WTC11 (cell line): ENCODE measurements at regions not wholly inside any gene's neighbourhood (a gene's known extent, or its start where the extent isn't known, plus 50 kb on each side); places are given as distances from the start of the nearest gene placed in this dataset.

Experiments used
- ATAC-seq: fragments of 200-7000 bp; cut with Tn5 transposase; 2 replicates; pipeline ENCODE4 v1.10.0; 2021; ENCODE audit warnings: mild to moderate bottlenecking, moderate library complexity
- CTCF ChIA-PET: fragments of 300-600 bp; sonication (Branson Sonifier 250); formaldehyde crosslinking; loops from one replicate; lab custom pipeline; 2021; ENCODE audit warnings: antibody characterized with exemption; lab: Charles Lee
- POLR2A ChIA-PET: fragments of 350-600 bp; sonication (Branson Sonifier 250); formaldehyde crosslinking; loops from one replicate; lab custom pipeline; 2021; ENCODE audit warnings: antibody characterized with exemption; lab: Charles Lee
- DNase-seq: peaks from one replicate; pipeline ENCODE4 v3.0.0; 2021; ENCODE audit warnings: low spot score
- H3K27ac Mint-ChIP-seq: 2 replicates; pipeline ENCODE4 v1.8.0; 2021; ENCODE audit warnings: mixed read lengths
- H3K27me3 Mint-ChIP-seq: 2 replicates; pipeline ENCODE4 v1.8.0; 2021; ENCODE audit warnings: low read depth, mild to moderate bottlenecking, moderate library complexity, mixed read lengths
- H3K36me3 Mint-ChIP-seq: 2 replicates; pipeline ENCODE4 v1.8.0; 2021; ENCODE audit warnings: mixed read lengths
- H3K4me1 Mint-ChIP-seq: 2 replicates; pipeline ENCODE4 v1.8.0; 2022; ENCODE audit warnings: mixed read lengths
- H3K4me3 Mint-ChIP-seq: 2 replicates; pipeline ENCODE4 v1.8.0; 2021; ENCODE audit warnings: mild to moderate bottlenecking, moderate library complexity, mixed read lengths
- H3K9me3 Mint-ChIP-seq: 2 replicates; pipeline ENCODE4 v1.8.0; 2021; ENCODE audit warnings: mixed read lengths
- ATF6 ChIP-seq: sonication (generic); formaldehyde crosslinking; IDR thresholded peaks from 2 replicates; pipeline ENCODE4 v1.8.1; 2023; ENCODE audit warnings: mild to moderate bottlenecking, missing genetic modification reagents
- E2F4 ChIP-seq: sonication (generic); formaldehyde crosslinking; IDR thresholded peaks from 2 replicates; pipeline ENCODE4 v1.8.1; 2022; ENCODE audit warnings: low read depth, mild to moderate bottlenecking, moderate library complexity, missing genetic modification reagents, borderline replicate concordance
- E2F5 ChIP-seq: sonication (generic); formaldehyde crosslinking; IDR thresholded peaks from 2 replicates; pipeline ENCODE4 v1.8.1; 2022; ENCODE audit warnings: mild to moderate bottlenecking, moderate library complexity, missing genetic modification reagents
- FOXP1 ChIP-seq: sonication (generic); formaldehyde crosslinking; IDR thresholded peaks from 2 replicates; pipeline ENCODE4 v1.8.0; 2022; ENCODE audit warnings: missing genetic modification reagents, mild to moderate bottlenecking, moderate library complexity, borderline replicate concordance
- GRHL2 ChIP-seq: fragments of 250-450 bp; sonication (Bioruptor Pico); IDR thresholded peaks from 2 replicates; pipeline ENCODE4 v1.8.0; 2022; ENCODE audit warnings: mild to moderate bottlenecking, moderate library complexity; ENCODE audit not compliant: insufficient replicate concordance, severe bottlenecking
- HMGXB4 ChIP-seq: sonication (generic); formaldehyde crosslinking; IDR thresholded peaks from 2 replicates; pipeline ENCODE4 v1.8.1; 2023; ENCODE audit warnings: mild to moderate bottlenecking, moderate library complexity, missing genetic modification reagents
- KAT7 ChIP-seq: sonication (generic); formaldehyde crosslinking; IDR thresholded peaks from 2 replicates; pipeline ENCODE4 v1.8.1; 2023; ENCODE audit warnings: missing genetic modification reagents, mild to moderate bottlenecking, borderline replicate concordance
- MXD4 ChIP-seq: fragments of 250-450 bp; sonication (Bioruptor Pico); IDR thresholded peaks from 2 replicates; pipeline ENCODE4 v1.8.0; 2021; ENCODE audit warnings: mild to moderate bottlenecking, moderate library complexity, borderline replicate concordance
- NFATC4 ChIP-seq: fragments of 250-450 bp; sonication (Bioruptor Pico); IDR thresholded peaks from 2 replicates; pipeline ENCODE4 v1.9.0; 2021; ENCODE audit warnings: mild to moderate bottlenecking
- NFYB ChIP-seq: sonication (generic); formaldehyde crosslinking; conservative IDR thresholded peaks from 2 replicates; pipeline ENCODE4 v1.8.0; 2022; ENCODE audit warnings: low read depth, missing genetic modification reagents
- OVOL2 ChIP-seq: fragments of 250-450 bp; sonication (Bioruptor Pico); IDR thresholded peaks from 2 replicates; pipeline ENCODE4 v1.9.0; 2021; ENCODE audit warnings: mild to moderate bottlenecking, borderline replicate concordance
- RELA ChIP-seq: sonication (generic); formaldehyde crosslinking; IDR thresholded peaks from 2 replicates; pipeline ENCODE4 v1.8.1; 2022; ENCODE audit warnings: missing genetic modification reagents, mild to moderate bottlenecking, borderline replicate concordance
- SOX15 ChIP-seq: fragments of 250-450 bp; sonication (Bioruptor Pico); IDR thresholded peaks from 2 replicates; pipeline ENCODE4 v1.9.0; 2021; ENCODE audit warnings: mild to moderate bottlenecking
- TCF7 ChIP-seq: sonication (generic); formaldehyde crosslinking; IDR thresholded peaks from 2 replicates; pipeline ENCODE4 v1.8.0; 2022; ENCODE audit warnings: mild to moderate bottlenecking, low read depth, missing genetic modification reagents, moderate library complexity
- USF1 ChIP-seq: sonication (generic); formaldehyde crosslinking; IDR thresholded peaks from 2 replicates; pipeline ENCODE4 v1.8.0; 2022; ENCODE audit warnings: mild to moderate bottlenecking, missing genetic modification reagents
- ZNF263 ChIP-seq: sonication (generic); formaldehyde crosslinking; IDR thresholded peaks from 2 replicates; pipeline ENCODE4 v1.8.1; 2022; ENCODE audit warnings: low read depth, mild to moderate bottlenecking, moderate library complexity, missing genetic modification reagents
- ZNF317 ChIP-seq: sonication (generic); formaldehyde crosslinking; IDR thresholded peaks from 2 replicates; pipeline ENCODE4 v1.8.1; 2023; ENCODE audit warnings: low read depth, mild to moderate bottlenecking, moderate library complexity, missing genetic modification reagents, borderline replicate concordance
- ZNF532 ChIP-seq: fragments of 250-450 bp; sonication (Bioruptor Pico); IDR thresholded peaks from 2 replicates; pipeline ENCODE4 v1.9.0; 2021; ENCODE audit warnings: mild to moderate bottlenecking, borderline replicate concordance

GRCh38 chr5:89071101-89071940 lies 188.3 kb upstream of the MEF2C start:
- DNase-seq (no peak), ATAC-seq (no peak)
- H3K27ac Mint-ChIP-seq: no peak overlapping the region
- CTCF ChIA-PET: no interaction called here
- peaks cover 3% of the 10 kb centered on the region for H3K4me1 Mint-ChIP-seq
- no peaks in the 10 kb centered on the region for H3K36me3 Mint-ChIP-seq
- POLR2A ChIA-PET: interaction anchor here (0.6 kb wide), 1 partner anchor 53 kb away, joined by 4 read pairs; no protein-coding TSS in a partner anchor
- TF ChIP-seq NFYB (CRISPR knock-in tag) (no peak), RELA (CRISPR knock-in tag) (no peak), OVOL2 (CRISPR knock-in tag) (no peak), USF1 (CRISPR knock-in tag) (no peak), HMGXB4 (CRISPR knock-in tag) (no peak)
- no peaks in the 10 kb centered on the region for H3K27me3 Mint-ChIP-seq
- no peaks in the 10 kb centered on the region for H3K9me3 Mint-ChIP-seq
- no peak overlapping the region for H3K4me3 Mint-ChIP-seq

GRCh38 chr5:89069591-89069990 lies 186.6 kb upstream of the MEF2C start:
- no peak for DNase-seq

GRCh38 chr5:89067362-89067761 lies 184.4 kb upstream of the MEF2C start:
- CTCF ChIA-PET: no interaction called here
- no peak overlapping the region for H3K27ac Mint-ChIP-seq
- ATAC-seq: no peak
- no peaks in the 10 kb centered on the region for H3K36me3 Mint-ChIP-seq
- no peak overlapping the region for H3K4me3 Mint-ChIP-seq
- peaks cover 6% of the 10 kb centered on the region for H3K4me1 Mint-ChIP-seq
- no peaks in the 10 kb centered on the region for H3K27me3 Mint-ChIP-seq
- H3K9me3 Mint-ChIP-seq: no peaks in the 10 kb centered on the region
- POLR2A ChIA-PET: no interaction called here
- no peak for DNase-seq
- TF ChIP-seq SOX15 (CRISPR knock-in tag) (no peak), ZNF532 (CRISPR knock-in tag) (no peak), OVOL2 (CRISPR knock-in tag) (no peak), TCF7 (CRISPR knock-in tag) (no peak), E2F5 (CRISPR knock-in tag) (no peak), ZNF263 (CRISPR knock-in tag) (no peak), NFATC4 (CRISPR knock-in tag) (no peak), KAT7 (CRISPR knock-in tag) (no peak), GRHL2 (no peak), FOXP1 (no peak), E2F4 (CRISPR knock-in tag) (no peak)

More at GRCh38 chr5:89069591-89069990, 186.6 kb upstream of the MEF2C start:
- Mint-ChIP-seq H3K27me3 (no peaks in the 10 kb centered on the region), H3K36me3 (no peaks in the 10 kb centered on the region), H3K4me3 (no peak overlapping the region), H3K27ac (no peak overlapping the region), H3K9me3 (no peaks in the 10 kb centered on the region), H3K4me1 (peaks cover 6% of the 10 kb centered on the region)
- ATAC-seq: no peak
- CTCF ChIA-PET: no interaction called here
- TF ChIP-seq MXD4 (no peak), FOXP1 (no peak), ATF6 (no peak), ZNF317 (no peak)
- POLR2A ChIA-PET: no interaction called here
